Lung (tissue), 1 donor: ENCODE measurements at regions not wholly inside any gene's neighbourhood (a gene's known extent, or its start where the extent isn't known, plus 50 kb on each side); places are given as distances from the start of the nearest gene placed in this dataset. TPM values are rescaled to one million over a fixed set of nuclear protein-coding genes. Genes with fewer than 3 reads are reported as not detected.

Experiments
- small RNA-seq: library from RNA; depleted of rRNA; stranded (forward); fragments of <200 nt; gene quantifications from one replicate; pipeline ENCODE3, GENCODE V24; 2014; ENCODE audit warnings: low replicate concordance

Small RNAs in the stretch of these regions (small RNA-seq; reads per million reads assigned to genes)
- not detected for gene SRIP2
